ENCODE measurements at regions not wholly inside any gene's neighbourhood (a gene's known extent, or its start where the extent isn't known, plus 50 kb on each side); places are given as distances from the start of the nearest gene placed in this dataset.

GRCh38 chr18:31246460-31246859, 71.5 kb upstream of the DSG1 start:
- ChIA-PET CTCF (no interaction called here), POLR2A (no interaction called here)

DNA sequence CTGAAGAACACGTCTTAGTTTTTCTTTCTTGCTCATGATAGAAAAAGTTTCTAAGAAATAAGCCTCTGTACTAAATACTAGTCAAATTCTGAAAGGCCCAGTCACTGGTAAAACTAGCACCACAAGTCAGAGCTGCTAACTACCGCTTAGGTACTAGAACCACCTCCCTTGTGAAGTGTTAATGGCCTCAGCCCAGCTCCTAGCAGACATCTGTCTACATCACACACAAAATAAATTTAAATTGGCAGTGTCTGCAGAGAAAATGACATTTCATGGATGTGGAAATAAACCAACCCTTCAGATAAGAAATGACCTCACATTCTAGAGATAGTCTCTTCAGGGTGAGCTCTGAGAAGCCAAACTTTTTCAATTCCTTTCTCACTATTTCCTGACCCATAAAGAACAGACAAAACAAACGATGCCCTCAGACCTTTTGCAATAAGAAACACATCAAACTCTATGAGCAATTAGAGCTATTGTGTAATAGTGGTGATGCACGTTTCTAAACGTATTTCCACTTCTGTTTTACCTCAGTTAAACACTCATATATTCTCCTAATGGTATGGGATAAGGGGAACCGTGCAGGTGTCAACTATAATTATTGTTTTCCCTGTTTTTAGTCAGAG, 70.3 kb upstream of the DSG1 start:
- ChIA-PET POLR2A (no interaction called here), CTCF (no interaction called here)

- ChIA-PET CTCF (no interaction called here), POLR2A (no interaction called here)
Measured at GRCh38 chr18:31248783-31249521, 69.0 kb upstream of the DSG1 start.

- POLR2A ChIA-PET = no interaction called here
- CTCF ChIA-PET = no interaction called here
Measured at GRCh38 chr18:31250902-31251301, 67.1 kb upstream of the DSG1 start.

GRCh38 chr18:31252522-31252921, 65.4 kb upstream of the DSG1 start:
- ChIA-PET POLR2A (no interaction called here), CTCF (no interaction called here)

DNA sequence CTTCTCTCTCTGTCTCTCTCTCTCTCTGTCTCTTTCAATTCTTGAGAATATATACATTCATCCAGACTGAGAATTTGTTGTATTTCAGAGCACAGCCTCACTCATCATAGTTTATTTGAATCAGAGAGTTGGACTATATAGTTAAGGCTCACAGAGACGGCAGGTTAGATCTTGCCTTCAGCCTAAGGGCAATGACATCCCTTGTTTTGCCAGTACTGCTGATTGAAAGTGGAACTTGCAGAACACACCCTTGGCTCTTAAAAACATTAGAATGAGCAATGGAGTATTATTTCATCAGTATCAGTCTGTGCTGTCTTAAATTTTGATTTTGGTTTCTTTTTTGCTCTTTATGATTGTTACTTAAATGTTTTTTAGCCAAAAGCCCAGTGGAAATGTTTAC, 62.0 kb upstream of the DSG1 start:
- ChIA-PET CTCF (no interaction called here), POLR2A (no interaction called here)

GRCh38 chr18:31258789-31259188, 59.2 kb upstream of the DSG1 start:
- CTCF ChIA-PET = no interaction called here
- POLR2A ChIA-PET = no interaction called here

DNA sequence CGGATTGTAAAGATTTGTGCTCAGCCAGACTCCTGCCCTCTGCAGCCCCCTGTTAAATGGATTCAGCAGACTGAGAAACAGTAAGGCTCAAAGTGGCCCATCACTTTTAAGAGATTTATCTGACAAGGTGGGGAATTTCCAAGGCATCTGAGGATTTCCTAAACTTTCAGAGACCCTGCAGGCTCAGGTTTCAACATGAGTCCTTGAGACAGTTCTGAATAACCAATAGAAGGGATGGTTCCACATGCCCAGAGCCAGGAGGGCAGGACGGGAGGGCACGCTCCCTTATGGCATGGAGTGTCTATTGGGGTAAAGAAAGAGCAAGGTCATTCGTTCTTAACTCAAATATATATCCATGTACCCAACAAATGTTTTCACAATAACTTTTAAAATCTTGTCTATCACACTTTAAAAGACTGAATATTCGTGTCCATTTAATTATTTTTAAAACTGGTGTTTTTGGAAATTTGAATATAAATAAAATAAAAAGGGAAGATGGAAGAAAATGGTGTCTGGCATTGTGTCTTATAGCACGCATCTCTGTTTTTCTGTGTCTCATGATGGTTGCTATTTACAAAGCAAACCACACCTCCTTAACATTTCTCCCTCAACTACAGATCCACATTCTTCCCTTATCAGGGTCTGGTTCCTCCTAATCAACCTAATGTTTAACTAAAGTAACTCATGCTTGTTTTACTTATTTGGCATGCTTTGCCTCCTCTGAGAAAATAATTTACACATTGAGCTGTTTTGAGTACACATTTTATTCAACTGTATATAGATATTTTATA, 56.0 kb upstream of the DSG1 start:
- CTCF ChIA-PET = no interaction called here
- POLR2A ChIA-PET = no interaction called here

- CTCF ChIA-PET = no interaction called here
- POLR2A ChIA-PET = no interaction called here
Measured at GRCh38 chr18:31267823-31268481, 50.0 kb upstream of the DSG1 start.
